Stimulated activated CD4-positive, alpha-beta T cell treated with anti-CD3 and anti-CD28 coated beads, Interleukin-4, amount 100 ng/mL, for 4 hours (primary cell): ENCODE measurements at regions not wholly inside any gene's neighbourhood (a gene's known extent, or its start where the extent isn't known, plus 50 kb on each side); places are given as distances from the start of the nearest gene placed in this dataset.
"Not testable (repeated sequence)": the region's sequence is repeated elsewhere in the genome, so short reads cannot be mapped to it uniquely, and the experiment has no call there.

Source experiments
- DNase-seq, 2 experiments: peaks; one replicate each; pipeline ENCODE4 v3.0.0-alpha.2; 2020

- no peak for DNase-seq
Measured at GRCh38 chr4:106585915-106586349, 217.4 kb upstream of the GIMD1 start.

- no peak for DNase-seq
Measured at GRCh38 chr4:106584337-106584989, 215.9 kb upstream of the GIMD1 start.

GRCh38 chr4:106583567-106583966 lies 215.0 kb upstream of the GIMD1 start:
- no peak for DNase-seq

GRCh38 chr4:106583108-106583507 lies 214.5 kb upstream of the GIMD1 start:
- no peak for DNase-seq

GRCh38 chr4:106582103-106582502 lies 213.5 kb upstream of the GIMD1 start:
- DNase-seq, result no peak

- no peak for DNase-seq
Measured at GRCh38 chr4:106579236-106579635, 210.7 kb upstream of the GIMD1 start.

GRCh38 chr4:106569146-106570031 lies 200.8 kb upstream of the GIMD1 start:
- no peak for DNase-seq

GRCh38 chr4:106565727-106566126 lies 197.1 kb upstream of the GIMD1 start:
- DNase-seq, result no peak

GRCh38 chr4:106563637-106564036 lies 195.1 kb upstream of the GIMD1 start:
- not testable (repeated sequence) for DNase-seq

- DNase-seq, result no peak
Measured at GRCh38 chr4:106551724-106552123, 183.1 kb upstream of the GIMD1 start.

- DNase-seq, result no peak
Measured at GRCh38 chr4:106548446-106549044, 180.0 kb upstream of the GIMD1 start.

GRCh38 chr4:106546370-106546769 lies 177.8 kb upstream of the GIMD1 start:
- DNase-seq, result no peak

GRCh38 chr4:106542609-106543008 lies 174.0 kb upstream of the GIMD1 start:
- DNase-seq, result not testable (repeated sequence)

- DNase-seq, result no peak
Measured at GRCh38 chr4:106541253-106541652, 172.7 kb upstream of the GIMD1 start.

- DNase-seq, result no peak
Measured at GRCh38 chr4:106530821-106531220, 162.2 kb upstream of the GIMD1 start.

- no peak for DNase-seq
Measured at GRCh38 chr4:106530024-106530361, 161.4 kb upstream of the GIMD1 start.

- no peak for DNase-seq
Measured at GRCh38 chr4:106529348-106530023, 160.9 kb upstream of the GIMD1 start.

GRCh38 chr4:106527316-106527715 lies 158.7 kb upstream of the GIMD1 start:
- DNase-seq, result no peak

- DNase-seq, result not testable (repeated sequence)
Measured at GRCh38 chr4:106525425-106525824, 156.8 kb upstream of the GIMD1 start.

GRCh38 chr4:106524772-106525171 lies 156.2 kb upstream of the GIMD1 start:
- DNase-seq, result not testable (repeated sequence)

- DNase-seq, result no peak
Measured at GRCh38 chr4:106522839-106523238, 154.3 kb upstream of the GIMD1 start.

- DNase-seq, result no peak
Measured at GRCh38 chr4:106512706-106513105, 144.1 kb upstream of the GIMD1 start.

GRCh38 chr4:106507440-106507839 lies 138.9 kb upstream of the GIMD1 start:
- DNase-seq, result no peak
